ENCODE measurements at regions not wholly inside any gene's neighbourhood (a gene's known extent, or its start where the extent isn't known, plus 50 kb on each side); places are given as distances from the start of the nearest gene placed in this dataset.
"Not testable (repeated sequence)": the region's sequence is repeated elsewhere in the genome, so short reads cannot be mapped to it uniquely, and the experiment has no call there.

GRCh38 chr10:36533861-36534260, 591.5 kb upstream of the ANKRD30A start:
- no peak for DNase-seq
- no peaks in the 10 kb centered on the region for H3K9me3 Mint-ChIP-seq
- H3K4me1 Mint-ChIP-seq (ENCODE audit: low read depth) = no peaks in the 10 kb centered on the region
- ATAC-seq = no peak
- H3K4me3 Mint-ChIP-seq = no peak overlapping the region
- H3K27me3 Mint-ChIP-seq (ENCODE audit: low read depth) = no peaks in the 10 kb centered on the region
- no peaks in the 10 kb centered on the region for H3K36me3 Mint-ChIP-seq (ENCODE audit: insufficient read depth)

- Mint-ChIP-seq H3K4me3 (no peak overlapping the region), H3K27me3 (ENCODE audit: low read depth) (no peaks in the 10 kb centered on the region), H3K36me3 (ENCODE audit: insufficient read depth) (no peaks in the 10 kb centered on the region), H3K4me1 (ENCODE audit: low read depth) (no peaks in the 10 kb centered on the region), H3K9me3 (peaks cover 4% of the 10 kb centered on the region)
- no peak for DNase-seq
- no peak for ATAC-seq
Observed at GRCh38 chr10:36533316-36533715, 592.1 kb upstream of the ANKRD30A start.

DNA sequence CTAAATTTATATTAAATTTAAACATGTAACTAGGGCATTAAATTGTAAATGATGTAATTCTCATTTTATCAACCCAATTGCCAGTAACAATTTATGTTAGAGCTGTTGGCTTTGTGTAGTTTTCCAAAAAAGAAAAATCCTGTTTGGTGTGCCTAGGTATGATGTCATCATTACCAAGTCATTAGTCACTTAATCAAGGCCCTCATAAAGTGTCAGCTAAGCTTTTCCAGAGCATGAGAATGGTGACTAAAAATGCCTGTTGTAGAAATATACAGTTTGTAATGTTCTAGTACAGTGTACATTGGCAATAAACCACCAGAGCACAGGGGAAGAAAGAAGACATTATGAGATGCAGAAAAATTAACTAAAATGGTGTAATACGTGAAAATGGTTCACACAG, 593.8 kb upstream of the ANKRD30A start:
- H3K9me3 Mint-ChIP-seq = peaks cover 6% of the 10 kb centered on the region

GRCh38 chr10:36526033-36526432, 599.4 kb upstream of the ANKRD30A start:
- no peaks in the 10 kb centered on the region for H3K27me3 Mint-ChIP-seq (ENCODE audit: low read depth)
- peaks cover 10% of the 10 kb centered on the region for H3K9me3 Mint-ChIP-seq
- no peaks in the 10 kb centered on the region for H3K4me1 Mint-ChIP-seq (ENCODE audit: low read depth)
- no peak for ATAC-seq
- no peak overlapping the region for H3K4me3 Mint-ChIP-seq
- no peak for DNase-seq
- H3K36me3 Mint-ChIP-seq (ENCODE audit: insufficient read depth) = no peaks in the 10 kb centered on the region

More for the DNA sequence above, 593.8 kb upstream of the ANKRD30A start:
- no peak overlapping the region for H3K4me3 Mint-ChIP-seq
- DNase-seq (no peak), ATAC-seq (no peak)
- H3K27me3 Mint-ChIP-seq (ENCODE audit: low read depth) = no peaks in the 10 kb centered on the region
- H3K36me3 Mint-ChIP-seq (ENCODE audit: insufficient read depth) = no peaks in the 10 kb centered on the region
- H3K4me1 Mint-ChIP-seq (ENCODE audit: low read depth) = no peaks in the 10 kb centered on the region

DNA sequence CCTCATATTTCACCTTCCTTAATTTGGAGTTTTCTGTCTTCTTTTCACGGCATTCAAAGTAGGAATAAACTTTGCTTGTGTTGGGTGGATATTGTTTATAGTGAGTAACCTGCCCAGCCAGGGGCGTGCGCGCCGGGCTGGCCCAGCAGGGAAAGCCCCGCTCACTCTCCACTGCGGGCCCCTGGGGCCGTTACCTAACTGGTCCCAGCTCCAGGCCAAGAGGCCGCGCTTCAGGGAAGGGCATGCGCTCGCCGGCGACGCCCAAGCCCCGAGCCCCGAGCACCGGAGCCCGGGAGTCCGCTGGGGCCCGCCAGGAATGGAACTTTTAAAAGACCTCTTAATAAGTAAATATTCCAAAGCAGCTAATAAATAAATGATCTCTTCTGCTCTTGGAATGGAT, 601.3 kb upstream of the ANKRD30A start:
- H3K4me3 Mint-ChIP-seq; ATAC-seq; DNase-seq; H3K27me3 Mint-ChIP-seq (ENCODE audit: low read depth); H3K36me3 Mint-ChIP-seq (ENCODE audit: insufficient read depth); H3K4me1 Mint-ChIP-seq (ENCODE audit: low read depth): not testable (repeated sequence)
- peaks cover 11% of the 10 kb centered on the region for H3K9me3 Mint-ChIP-seq

DNA sequence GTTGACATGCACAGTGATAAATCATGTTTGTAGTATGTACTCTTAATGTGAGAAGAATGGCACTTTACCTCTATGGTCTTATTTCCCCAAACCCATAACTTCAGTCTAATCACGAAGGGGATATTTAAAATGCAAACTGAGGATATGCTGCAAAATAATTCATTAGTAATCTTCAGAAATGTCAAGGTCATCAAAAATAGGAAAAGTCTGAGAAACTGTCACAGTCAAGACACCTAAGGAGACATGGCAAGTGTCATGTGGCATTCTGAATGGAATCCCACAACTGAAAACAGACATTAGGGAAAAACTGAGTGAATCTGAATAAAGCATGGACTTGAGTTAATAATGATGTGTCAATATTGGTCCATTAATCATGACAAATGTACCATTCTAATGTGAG, 605.5 kb upstream of the ANKRD30A start:
- no peak for ATAC-seq
- DNase-seq = no peak
- no peaks in the 10 kb centered on the region for H3K4me1 Mint-ChIP-seq (ENCODE audit: low read depth)
- H3K36me3 Mint-ChIP-seq (ENCODE audit: insufficient read depth) = no peaks in the 10 kb centered on the region
- peaks cover 7% of the 10 kb centered on the region for H3K9me3 Mint-ChIP-seq
- no peaks in the 10 kb centered on the region for H3K27me3 Mint-ChIP-seq (ENCODE audit: low read depth)
- H3K4me3 Mint-ChIP-seq = no peak overlapping the region

- no peak for DNase-seq
- Mint-ChIP-seq H3K27me3 (ENCODE audit: low read depth) (no peaks in the 10 kb centered on the region), H3K4me1 (ENCODE audit: low read depth) (no peaks in the 10 kb centered on the region), H3K9me3 (peaks cover 13% of the 10 kb centered on the region), H3K4me3 (no peak overlapping the region), H3K36me3 (ENCODE audit: insufficient read depth) (no peaks in the 10 kb centered on the region)
- ATAC-seq = no peak
Observed at GRCh38 chr10:36516281-36516680, 609.1 kb upstream of the ANKRD30A start.

DNA sequence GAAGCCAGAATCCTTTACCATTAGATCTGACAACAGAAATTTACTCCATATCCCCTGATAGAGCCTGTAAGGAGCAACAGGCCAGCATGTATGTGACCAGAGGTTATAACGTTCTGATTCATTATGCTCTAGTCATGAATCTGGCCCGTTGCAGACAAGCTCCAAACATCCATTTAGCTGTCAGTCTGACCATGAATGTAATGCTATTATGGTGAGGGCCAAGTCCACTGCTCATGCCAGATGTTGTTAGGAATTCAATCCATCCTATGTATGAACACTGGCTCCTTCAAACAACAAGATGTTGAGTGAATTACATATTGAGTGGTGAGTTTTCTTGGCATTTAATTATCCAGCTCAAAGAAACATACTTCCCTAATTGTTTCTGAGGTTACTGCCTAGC, 610.1 kb upstream of the ANKRD30A start:
- Mint-ChIP-seq H3K4me1 (ENCODE audit: low read depth) (no peaks in the 10 kb centered on the region), H3K9me3 (peaks cover 13% of the 10 kb centered on the region), H3K27me3 (ENCODE audit: low read depth) (no peaks in the 10 kb centered on the region), H3K4me3 (no peak overlapping the region), H3K36me3 (ENCODE audit: insufficient read depth) (no peaks in the 10 kb centered on the region)
- ATAC-seq = no peak
- no peak for DNase-seq

DNA sequence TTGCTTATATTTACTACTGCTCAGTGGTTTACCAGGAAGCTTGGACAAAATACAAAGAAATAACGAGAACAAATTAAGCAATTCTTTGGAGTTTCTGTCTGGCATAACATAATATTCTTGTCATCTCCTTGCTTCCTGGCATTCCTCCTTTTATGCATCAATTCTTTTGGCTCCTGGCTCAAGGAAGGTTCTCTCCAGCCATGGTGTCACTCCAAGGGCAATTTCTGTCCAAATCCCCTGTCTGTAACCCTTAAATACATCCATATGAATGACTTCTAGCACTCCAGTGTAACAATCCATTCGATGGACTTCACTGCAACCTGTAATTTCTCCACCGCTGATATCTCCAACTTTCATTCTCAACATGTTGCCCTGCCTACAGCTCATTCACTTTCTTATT, 617.7 kb upstream of the ANKRD30A start:
- peaks cover 4% of the 10 kb centered on the region for H3K9me3 Mint-ChIP-seq
- no peaks in the 10 kb centered on the region for H3K27me3 Mint-ChIP-seq (ENCODE audit: low read depth)
- H3K4me3 Mint-ChIP-seq = no peak overlapping the region
- DNase-seq (no peak), ATAC-seq (no peak)
- H3K4me1 Mint-ChIP-seq (ENCODE audit: low read depth) = no peaks in the 10 kb centered on the region
- no peaks in the 10 kb centered on the region for H3K36me3 Mint-ChIP-seq (ENCODE audit: insufficient read depth)

- no peak for DNase-seq
- Mint-ChIP-seq H3K27me3 (ENCODE audit: low read depth) (no peaks in the 10 kb centered on the region), H3K4me3 (no peak overlapping the region), H3K36me3 (ENCODE audit: insufficient read depth) (no peaks in the 10 kb centered on the region), H3K4me1 (ENCODE audit: low read depth) (no peaks in the 10 kb centered on the region), H3K9me3 (peaks cover 4% of the 10 kb centered on the region)
- ATAC-seq = no peak
Observed at GRCh38 chr10:36506697-36507496, 618.5 kb upstream of the ANKRD30A start.

GRCh38 chr10:36506261-36506660, 619.1 kb upstream of the ANKRD30A start:
- no peaks in the 10 kb centered on the region for H3K27me3 Mint-ChIP-seq (ENCODE audit: low read depth)
- no peaks in the 10 kb centered on the region for H3K36me3 Mint-ChIP-seq (ENCODE audit: insufficient read depth)
- peaks cover 4% of the 10 kb centered on the region for H3K9me3 Mint-ChIP-seq
- no peak for ATAC-seq
- no peaks in the 10 kb centered on the region for H3K4me1 Mint-ChIP-seq (ENCODE audit: low read depth)
- no peak overlapping the region for H3K4me3 Mint-ChIP-seq
- no peak for DNase-seq

GRCh38 chr10:36504758-36505157, 620.6 kb upstream of the ANKRD30A start:
- ATAC-seq (no peak), DNase-seq (no peak)
- H3K4me3 Mint-ChIP-seq = no peak overlapping the region
- no peaks in the 10 kb centered on the region for H3K27me3 Mint-ChIP-seq (ENCODE audit: low read depth)
- peaks cover 6% of the 10 kb centered on the region for H3K9me3 Mint-ChIP-seq
- H3K36me3 Mint-ChIP-seq (ENCODE audit: insufficient read depth) = no peaks in the 10 kb centered on the region
- H3K4me1 Mint-ChIP-seq (ENCODE audit: low read depth) = no peaks in the 10 kb centered on the region

DNA sequence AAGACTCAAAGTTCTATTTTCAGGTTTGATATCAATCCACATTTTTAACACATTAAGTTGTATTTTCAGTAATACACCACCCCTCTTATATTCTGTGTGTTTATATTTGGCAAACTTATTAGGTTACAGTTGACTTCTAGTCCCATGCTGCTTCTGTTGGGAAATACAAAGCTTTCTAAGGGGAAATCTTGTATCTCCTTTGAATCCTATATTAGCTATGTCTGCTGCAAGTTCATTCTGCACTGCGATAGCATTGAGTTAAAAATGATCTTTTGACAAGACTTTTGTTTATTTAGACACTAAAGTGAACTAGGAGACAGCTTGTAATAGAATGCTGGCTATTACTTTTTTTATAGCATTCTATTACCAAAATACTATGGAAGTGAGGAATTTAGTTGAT, 625.1 kb upstream of the ANKRD30A start:
- Mint-ChIP-seq H3K4me3 (no peak overlapping the region), H3K4me1 (ENCODE audit: low read depth) (no peaks in the 10 kb centered on the region), H3K36me3 (ENCODE audit: insufficient read depth) (no peaks in the 10 kb centered on the region), H3K9me3 (peaks cover 11% of the 10 kb centered on the region), H3K27me3 (ENCODE audit: low read depth) (no peaks in the 10 kb centered on the region)
- ATAC-seq (no peak), DNase-seq (no peak)

- H3K27me3 Mint-ChIP-seq (ENCODE audit: low read depth) = no peaks in the 10 kb centered on the region
Observed at GRCh38 chr10:36499693-36500092, 625.7 kb upstream of the ANKRD30A start.

DNA sequence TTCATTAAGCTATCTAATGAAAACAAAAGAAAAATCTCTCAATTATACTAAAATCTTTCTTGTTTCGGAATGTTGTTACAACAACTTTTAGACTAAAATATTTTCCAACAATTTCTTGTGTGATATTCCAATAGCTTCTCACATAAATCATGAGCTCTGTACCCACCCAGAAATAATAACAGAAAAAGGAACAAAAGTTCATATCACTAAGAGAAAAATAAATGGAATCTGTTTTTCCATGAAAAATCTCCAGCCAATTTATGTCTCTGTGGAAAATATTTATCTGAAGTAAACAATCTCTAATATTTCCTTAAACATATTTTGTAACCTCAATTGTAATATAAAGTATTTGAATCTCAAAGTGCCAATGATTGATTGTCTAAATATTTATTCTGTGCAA, 628.6 kb upstream of the ANKRD30A start:
- ATAC-seq = no peak
- Mint-ChIP-seq H3K36me3 (ENCODE audit: insufficient read depth) (no peaks in the 10 kb centered on the region), H3K27me3 (ENCODE audit: low read depth) (no peaks in the 10 kb centered on the region), H3K4me1 (ENCODE audit: low read depth) (no peaks in the 10 kb centered on the region), H3K4me3 (no peak overlapping the region), H3K9me3 (peaks cover 11% of the 10 kb centered on the region)
- DNase-seq = no peak

More at GRCh38 chr10:36499693-36500092, 625.7 kb upstream of the ANKRD30A start:
- ATAC-seq = no peak
- Mint-ChIP-seq H3K4me3 (no peak overlapping the region), H3K4me1 (ENCODE audit: low read depth) (no peaks in the 10 kb centered on the region), H3K36me3 (ENCODE audit: insufficient read depth) (no peaks in the 10 kb centered on the region), H3K9me3 (peaks cover 11% of the 10 kb centered on the region)
- DNase-seq = no peak
